Testis (tissue), 2 donors: ENCODE measurements at regions not wholly inside any gene's neighbourhood (a gene's known extent, or its start where the extent isn't known, plus 50 kb on each side); places are given as distances from the start of the nearest gene placed in this dataset.
"Not testable (repeated sequence)": the region's sequence is repeated elsewhere in the genome, so short reads cannot be mapped to it uniquely, and the experiment has no call there.

Experiments
- DNase-seq: peaks from one replicate; pipeline ENCODE4 v3.0.0-alpha.2; 2019
- H3K27ac ChIP-seq, 2 donors: fragments of 200-600 bp; sonication (generic); one replicate each; pipeline ENCODE4 v1.5.1; 2019
- H3K27me3 ChIP-seq: fragments of 200-600 bp; sonication (generic); one replicate; pipeline ENCODE4 v1.5.1; 2019
- H3K36me3 ChIP-seq: fragments of 200-600 bp; sonication (generic); one replicate; pipeline ENCODE4 v1.5.1; 2017; ENCODE audit warnings: low read depth; ENCODE audit errors: missing control alignments
- H3K4me1 ChIP-seq: fragments of 200-600 bp; sonication (generic); one replicate; pipeline ENCODE4 v1.5.1; 2019
- H3K4me3 ChIP-seq, 2 donors: fragments of 200-600 bp; sonication (generic); one replicate each; pipeline ENCODE4 v1.5.1; 2017 to 2019
- H3K9me3 ChIP-seq: fragments of 200-600 bp; sonication (generic); one replicate; pipeline ENCODE4 v1.5.1; 2017
- POLR2A ChIP-seq: fragments of 450-650 bp; IDR thresholded peaks from one replicate; pipeline ENCODE4 v1.6.1; 2017; ENCODE audit warnings: antibody characterized with exemption, mild to moderate bottlenecking, moderate library complexity
- WGBS, 2 donors: methylation state at CpG; one replicate each; pipeline ENCODE4 v1.1.5; 2018; 5-methylcytosine and 5-hydroxymethylcytosine counted together
- intact Hi-C: fragments of 100-400 bp; cut with DNase I; formaldehyde crosslinking; loops from one replicate; pipeline ENCODE4 v1.15.1; 2023; ENCODE audit warnings: low total_unique reads
- TF ChIP-seq, protein P1 (sequence below), 3 experiments: fragments of 450-650 bp in 2 of 3; fragments of 200-600 bp in 1 of 3; sonication (generic) in 1 of 3; IDR thresholded peaks; one replicate each; pipeline ENCODE4 v1.5.1; 2016 to 2019; ENCODE audit warnings: antibody characterized with exemption in 3 of 3, mild to moderate bottlenecking in 2 of 3, moderate library complexity in 1 of 3

DNA sequence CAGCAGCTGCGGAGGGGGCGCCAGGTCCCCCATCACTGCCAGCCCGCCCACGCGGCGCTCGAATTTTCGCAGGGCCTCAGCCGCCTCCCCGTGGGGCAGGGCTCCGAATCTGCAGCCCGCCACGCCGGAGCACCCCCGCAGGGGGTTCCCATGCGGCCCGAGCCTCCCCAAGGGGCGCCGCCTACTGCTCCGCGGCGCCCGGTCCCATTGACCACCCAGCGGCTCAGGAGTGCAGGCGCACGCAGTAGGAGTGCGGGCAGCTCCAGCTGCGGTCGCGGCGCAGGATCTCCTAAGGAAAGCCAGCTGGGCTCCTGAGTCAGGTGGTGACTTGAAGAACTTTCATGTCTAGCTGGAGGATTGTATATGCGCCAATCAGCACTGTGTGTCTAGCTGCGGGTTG is 155.3 kb upstream of the RREB1 start:
- 57 to 83% methylated on average over 19 to 33 of the region's 33 CpGs for WGBS, 2 donors

DNA sequence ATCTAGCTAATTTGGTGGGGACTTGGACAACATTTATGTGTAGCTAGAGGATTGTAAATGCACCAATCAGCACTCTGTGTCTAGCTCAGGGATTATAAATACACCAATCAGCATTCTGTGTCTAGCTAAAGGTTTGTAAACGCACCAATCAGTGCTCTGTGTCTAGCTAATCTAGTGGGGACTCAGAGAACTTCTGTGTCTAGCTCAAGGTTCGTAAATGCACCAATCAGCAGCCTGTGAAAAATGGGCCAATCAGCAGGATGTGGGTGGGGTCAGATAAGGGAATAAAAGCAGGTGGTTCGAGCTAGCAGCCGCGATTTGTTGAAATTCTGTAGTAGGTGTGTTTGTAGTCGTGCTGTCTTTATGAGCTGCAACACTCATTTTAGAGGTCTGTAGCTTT is 154.8 kb upstream of the RREB1 start:
- H3K36me3 ChIP-seq, H3K27ac ChIP-seq, H3K27me3 ChIP-seq, H3K9me3 ChIP-seq, intact Hi-C loops, H3K4me1 ChIP-seq: not testable (repeated sequence)
- H3K4me3 ChIP-seq, result peak overlapping the region in 1 of 2 donors; percentile 52
- DNase-seq, result peak; percentile 71
- WGBS, 2 donors, result 69 to 88% methylated on average over 6 of the region's 6 CpGs

More for the DNA sequence above, 155.3 kb upstream of the RREB1 start:
- intact Hi-C loops, result no loop called here
- Histone ChIP-seq H3K4me3 (peak overlapping the region in 1 of 2 donors; percentile 52), H3K27me3 (no peaks in the 10 kb centered on the region), H3K9me3 (no peaks in the 10 kb centered on the region), H3K4me1 (no peaks in the 10 kb centered on the region), H3K27ac (no peak overlapping the region), H3K36me3 (no peaks in the 10 kb centered on the region)
- no peak for DNase-seq
- TF ChIP-seq, protein P1, sequence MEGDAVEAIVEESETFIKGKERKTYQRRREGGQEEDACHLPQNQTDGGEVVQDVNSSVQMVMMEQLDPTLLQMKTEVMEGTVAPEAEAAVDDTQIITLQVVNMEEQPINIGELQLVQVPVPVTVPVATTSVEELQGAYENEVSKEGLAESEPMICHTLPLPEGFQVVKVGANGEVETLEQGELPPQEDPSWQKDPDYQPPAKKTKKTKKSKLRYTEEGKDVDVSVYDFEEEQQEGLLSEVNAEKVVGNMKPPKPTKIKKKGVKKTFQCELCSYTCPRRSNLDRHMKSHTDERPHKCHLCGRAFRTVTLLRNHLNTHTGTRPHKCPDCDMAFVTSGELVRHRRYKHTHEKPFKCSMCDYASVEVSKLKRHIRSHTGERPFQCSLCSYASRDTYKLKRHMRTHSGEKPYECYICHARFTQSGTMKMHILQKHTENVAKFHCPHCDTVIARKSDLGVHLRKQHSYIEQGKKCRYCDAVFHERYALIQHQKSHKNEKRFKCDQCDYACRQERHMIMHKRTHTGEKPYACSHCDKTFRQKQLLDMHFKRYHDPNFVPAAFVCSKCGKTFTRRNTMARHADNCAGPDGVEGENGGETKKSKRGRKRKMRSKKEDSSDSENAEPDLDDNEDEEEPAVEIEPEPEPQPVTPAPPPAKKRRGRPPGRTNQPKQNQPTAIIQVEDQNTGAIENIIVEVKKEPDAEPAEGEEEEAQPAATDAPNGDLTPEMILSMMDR (IDR thresholded peaks at IDR 0.05), result no peak
- no peak for TF ChIP-seq POLR2A

DNA sequence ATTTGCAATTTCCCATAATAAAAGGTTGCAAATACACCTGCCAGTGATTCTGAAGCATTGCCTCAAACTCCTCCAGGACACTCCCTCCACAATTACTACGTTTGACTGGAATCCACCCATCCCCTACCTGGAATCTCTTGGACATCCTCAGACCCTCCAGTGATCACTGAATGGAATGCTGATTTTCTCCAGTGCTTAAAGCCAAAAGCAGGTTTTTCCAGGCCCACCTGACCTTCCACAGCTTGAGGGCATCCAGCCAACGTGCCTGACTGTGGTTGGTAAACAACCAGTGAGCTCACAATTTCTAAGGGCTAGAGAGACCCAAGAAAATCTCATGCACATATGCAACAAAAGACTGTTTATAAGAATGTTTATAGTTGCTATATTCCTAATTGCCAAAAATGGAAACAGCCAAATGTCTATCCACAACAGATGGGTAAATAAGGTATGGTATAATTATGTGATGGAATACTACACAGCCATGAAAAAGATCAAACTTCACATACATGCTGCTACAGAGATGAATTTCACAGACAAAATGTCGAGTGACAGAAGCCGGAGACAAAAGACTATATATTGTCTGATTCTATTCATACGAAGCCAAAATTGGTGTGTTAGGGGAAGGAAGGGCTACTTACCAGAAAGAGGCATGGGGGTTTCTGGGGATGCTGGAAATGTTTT is 147.1 kb upstream of the RREB1 start:
- TF ChIP-seq POLR2A, result no peak
- TF ChIP-seq, protein P1 (IDR thresholded peaks at IDR 0.05), result no peak
- DNase-seq, result no peak
- H3K27ac ChIP-seq, result no peak overlapping the region
- intact Hi-C loops, result no loop called here
- H3K4me1 ChIP-seq, result no peaks in the 10 kb centered on the region
- H3K27me3 ChIP-seq, result no peaks in the 10 kb centered on the region
- WGBS, 2 donors, result 76 to 80% methylated on average over 5 of the region's 5 CpGs
- no peaks in the 10 kb centered on the region for H3K9me3 ChIP-seq
- no peak overlapping the region for H3K4me3 ChIP-seq
- H3K36me3 ChIP-seq, result no peaks in the 10 kb centered on the region

DNA sequence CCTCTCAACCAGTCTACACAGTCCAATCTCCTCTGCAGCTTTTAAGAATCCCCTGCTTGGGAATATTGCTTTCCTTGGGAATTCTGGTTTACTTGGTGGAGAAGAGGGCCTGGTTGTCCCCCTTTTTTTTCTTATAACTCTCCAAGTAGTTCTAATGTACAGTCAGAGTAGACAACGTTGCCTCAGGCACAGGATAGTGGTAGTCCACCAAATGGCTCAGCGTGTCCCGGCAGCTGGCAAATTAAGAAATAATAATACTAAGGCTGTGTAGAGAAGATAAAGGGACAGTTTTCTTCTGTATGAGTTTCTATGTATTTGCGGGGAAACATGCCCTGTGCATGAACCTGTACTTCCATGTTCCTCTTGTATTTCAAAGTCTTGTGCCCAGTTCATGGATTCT is 145.7 kb upstream of the RREB1 start:
- WGBS, 2 donors, result 89 to 94% methylated on average over 4 of the region's 4 CpGs
- Histone ChIP-seq H3K27me3 (no peaks in the 10 kb centered on the region), H3K4me1 (no peaks in the 10 kb centered on the region), H3K36me3 (no peaks in the 10 kb centered on the region), H3K9me3 (no peaks in the 10 kb centered on the region), H3K4me3 (no peak overlapping the region), H3K27ac (no peak overlapping the region)
- no peak for TF ChIP-seq POLR2A
- TF ChIP-seq, protein P1 (IDR thresholded peaks at IDR 0.05), result no peak
- no peak for DNase-seq
- intact Hi-C loops, result no loop called here

DNA sequence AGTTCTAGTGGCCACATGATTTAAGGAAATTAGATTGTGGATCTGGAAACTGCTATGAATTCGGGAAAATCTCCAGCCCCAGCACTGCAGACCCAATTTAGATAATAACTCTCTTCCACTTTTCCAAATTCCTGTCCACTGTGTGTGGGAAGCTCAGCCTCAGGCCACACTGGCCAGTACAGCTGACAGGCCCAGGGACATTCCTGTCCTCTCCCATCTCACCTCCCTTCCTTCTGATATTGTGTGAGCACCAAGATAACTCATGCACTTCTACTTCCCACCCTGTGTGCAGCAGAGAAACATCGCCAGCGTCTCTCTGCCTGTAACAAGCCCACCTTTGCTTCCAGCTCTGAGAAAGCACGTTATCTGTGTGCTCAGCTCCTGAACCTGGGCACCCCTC is 145.1 kb upstream of the RREB1 start:
- Histone ChIP-seq H3K36me3 (no peaks in the 10 kb centered on the region), H3K27ac (no peak overlapping the region), H3K4me1 (no peaks in the 10 kb centered on the region), H3K27me3 (no peaks in the 10 kb centered on the region), H3K9me3 (no peaks in the 10 kb centered on the region), H3K4me3 (no peak overlapping the region)
- intact Hi-C loops, result no loop called here
- 78 to 80% methylated on average over 4 of the region's 4 CpGs for WGBS, 2 donors
- TF ChIP-seq, protein P1 (IDR thresholded peaks at IDR 0.05), result no peak
- no peak for TF ChIP-seq POLR2A
- DNase-seq, result no peak

DNA sequence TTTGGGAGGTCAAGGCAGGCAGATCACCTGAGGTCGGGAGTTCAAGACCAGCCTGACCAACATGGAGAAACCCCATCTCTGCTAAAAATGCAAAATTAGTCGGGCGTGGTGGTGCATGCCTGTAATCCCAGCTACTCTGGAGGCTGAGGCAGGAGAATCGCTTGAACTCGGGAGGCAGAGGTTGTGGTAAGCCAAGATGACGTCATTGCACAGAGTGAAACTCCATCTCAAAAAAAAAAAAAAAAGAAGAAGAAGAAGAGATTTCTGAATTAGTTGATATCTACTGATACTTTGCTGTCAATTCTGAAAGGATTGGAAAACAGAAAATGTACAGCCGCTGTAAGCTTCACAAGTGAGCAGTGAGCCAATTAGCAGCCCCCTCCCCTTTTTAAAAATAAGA is 144.4 kb upstream of the RREB1 start:
- DNase-seq, intact Hi-C loops, H3K4me3 ChIP-seq, H3K4me1 ChIP-seq, H3K9me3 ChIP-seq, H3K27me3 ChIP-seq, H3K36me3 ChIP-seq, H3K27ac ChIP-seq: not testable (repeated sequence)
- 89 to 92% methylated on average over 7 of the region's 7 CpGs for WGBS, 2 donors
